Inflammatory macrophage treated with lipopolysaccharide for 4 hours (primary cell): ENCODE measurements at regions not wholly inside any gene's neighbourhood (a gene's known extent, or its start where the extent isn't known, plus 50 kb on each side); places are given as distances from the start of the nearest gene placed in this dataset.

Experiments
- DNase-seq: peaks from one replicate; pipeline ENCODE4 v3.0.0-alpha.2; 2020

- no peak for DNase-seq
Observed at GRCh38 chr5:171692107-171692506, 93.5 kb upstream of the SMIM23 start.

- no peak for DNase-seq
Observed at GRCh38 chr5:171692936-171693335, 92.7 kb upstream of the SMIM23 start.

- DNase-seq = no peak
Observed at GRCh38 chr5:171693412-171693811, 92.2 kb upstream of the SMIM23 start.

GRCh38 chr5:171695804-171696203 is 89.8 kb upstream of the SMIM23 start:
- DNase-seq = no peak

GRCh38 chr5:171697221-171698102 is 88.2 kb upstream of the SMIM23 start:
- no peak for DNase-seq

GRCh38 chr5:171700318-171700912 is 85.2 kb upstream of the SMIM23 start:
- DNase-seq = no peak

GRCh38 chr5:171701100-171701541 is 84.5 kb upstream of the SMIM23 start:
- no peak for DNase-seq

- no peak for DNase-seq
Observed at GRCh38 chr5:171702135-171702770, 83.4 kb upstream of the SMIM23 start.

DNA sequence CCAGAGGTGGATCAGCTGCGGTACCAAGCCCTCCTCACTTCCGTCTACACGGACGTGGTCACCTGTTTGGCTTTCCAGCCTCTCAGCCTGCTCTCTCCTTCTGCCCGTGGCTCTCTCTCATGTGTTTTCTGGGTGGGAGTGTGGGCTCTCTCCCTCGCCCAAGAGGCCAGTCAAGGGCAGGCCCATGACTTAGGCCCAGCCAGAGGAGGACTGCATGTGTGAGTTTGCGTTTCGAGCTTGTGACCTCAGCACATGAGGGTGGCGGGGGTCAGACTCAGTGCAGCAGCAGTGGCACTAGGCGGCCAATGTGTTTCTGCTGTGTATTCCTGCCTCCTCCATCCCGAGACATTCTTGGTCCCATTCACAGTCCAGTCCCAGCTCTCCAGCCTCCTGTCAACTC is 82.5 kb upstream of the SMIM23 start:
- no peak for DNase-seq

- no peak for DNase-seq
Observed at GRCh38 chr5:171705036-171705435, 80.6 kb upstream of the SMIM23 start.

DNA sequence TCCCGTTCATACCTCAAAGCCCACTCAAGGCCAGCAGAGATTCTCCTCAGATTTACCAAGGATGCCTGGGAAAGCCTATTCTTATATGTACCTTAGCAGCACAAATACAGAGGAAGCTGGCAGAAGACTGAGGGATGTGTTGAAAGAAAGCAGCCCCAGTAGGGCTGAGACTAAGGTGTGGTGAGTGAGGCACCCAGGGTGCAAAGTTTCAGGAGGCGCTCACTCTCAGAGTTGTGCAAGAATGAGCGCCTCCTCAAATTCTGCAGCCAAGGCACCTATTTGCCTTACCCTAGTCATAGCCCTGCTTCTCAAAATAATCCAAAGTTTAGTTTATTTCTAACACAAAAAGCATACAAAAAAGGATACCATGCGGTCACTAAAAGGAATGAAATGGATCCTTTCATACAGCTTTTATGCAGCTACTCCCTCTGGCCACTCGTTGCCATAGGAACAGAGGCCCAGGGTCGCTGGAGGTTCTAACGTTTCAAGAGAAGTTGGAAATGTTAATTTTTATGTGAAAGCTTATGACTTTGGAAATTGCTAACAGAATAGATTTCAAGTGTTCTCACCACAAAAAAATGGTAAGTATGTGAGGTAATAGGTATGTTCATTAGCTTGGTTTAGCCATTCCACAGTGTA is 79.7 kb upstream of the SMIM23 start:
- DNase-seq = no peak

GRCh38 chr5:171706736-171707441 is 78.7 kb upstream of the SMIM23 start:
- DNase-seq = no peak

DNA sequence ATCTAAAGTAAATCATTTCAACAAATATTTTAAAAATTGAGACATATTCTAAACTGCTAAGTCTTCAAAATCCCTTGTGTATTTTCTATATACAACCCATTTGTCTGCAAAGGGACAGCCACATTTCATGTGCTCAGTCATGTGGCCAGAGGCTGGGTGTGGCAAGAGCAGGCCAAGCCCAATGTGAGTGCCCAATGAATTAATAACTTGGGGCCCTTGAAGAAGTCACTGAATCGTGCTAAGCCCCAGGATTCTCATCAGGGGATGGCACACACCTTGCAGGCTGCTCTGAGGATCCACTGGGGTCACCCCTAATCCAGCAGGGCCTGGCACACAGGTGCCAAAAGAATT is 78.2 kb upstream of the SMIM23 start:
- DNase-seq = no peak

DNA sequence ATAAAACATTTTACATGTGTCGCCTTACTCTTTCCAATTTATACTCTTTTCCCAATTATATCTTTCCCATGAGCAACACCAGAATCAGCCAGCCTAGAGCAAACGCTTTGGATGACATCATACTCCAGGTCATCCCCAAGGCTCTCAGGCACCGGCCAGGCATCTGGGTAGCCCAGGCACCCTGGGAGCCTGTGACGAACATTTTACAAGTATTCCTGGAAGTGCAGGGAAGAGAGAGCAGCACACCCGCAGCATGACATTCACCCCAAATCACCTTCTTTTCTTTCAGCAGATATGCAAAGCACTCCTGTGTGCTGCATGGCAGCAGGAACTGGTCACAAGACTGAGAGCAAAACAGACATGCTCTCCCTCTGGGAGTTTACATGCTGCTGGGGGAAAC is 75.7 kb upstream of the SMIM23 start:
- DNase-seq = no peak

DNA sequence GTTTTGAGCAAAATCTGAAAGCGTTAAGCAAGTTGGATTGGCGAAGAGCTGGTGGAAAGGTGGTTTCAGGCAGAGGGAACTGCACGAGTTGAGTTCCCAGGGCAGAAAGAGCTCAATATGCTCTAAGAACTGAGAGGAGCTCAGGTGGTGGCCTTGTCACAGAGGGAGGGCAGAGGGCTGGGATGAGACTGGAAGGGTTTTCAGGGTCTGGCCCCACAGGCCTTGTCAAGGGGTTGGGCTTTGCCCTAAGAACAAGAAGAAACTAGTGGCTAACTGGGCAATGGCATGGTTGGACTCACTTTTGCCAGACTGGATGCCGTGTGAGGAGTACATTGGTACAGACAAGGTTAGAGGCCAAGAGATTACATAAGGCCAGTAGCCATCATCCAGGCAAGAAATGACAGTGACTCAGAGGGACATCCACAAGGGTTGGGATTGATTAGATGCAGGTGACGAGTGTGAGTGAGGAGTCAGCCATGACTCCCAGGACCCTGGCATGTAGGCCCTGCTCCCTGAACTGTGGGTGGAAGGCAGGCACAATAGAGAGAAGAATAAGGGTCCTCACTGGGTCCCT is 75.1 kb upstream of the SMIM23 start:
- DNase-seq = no peak

DNA sequence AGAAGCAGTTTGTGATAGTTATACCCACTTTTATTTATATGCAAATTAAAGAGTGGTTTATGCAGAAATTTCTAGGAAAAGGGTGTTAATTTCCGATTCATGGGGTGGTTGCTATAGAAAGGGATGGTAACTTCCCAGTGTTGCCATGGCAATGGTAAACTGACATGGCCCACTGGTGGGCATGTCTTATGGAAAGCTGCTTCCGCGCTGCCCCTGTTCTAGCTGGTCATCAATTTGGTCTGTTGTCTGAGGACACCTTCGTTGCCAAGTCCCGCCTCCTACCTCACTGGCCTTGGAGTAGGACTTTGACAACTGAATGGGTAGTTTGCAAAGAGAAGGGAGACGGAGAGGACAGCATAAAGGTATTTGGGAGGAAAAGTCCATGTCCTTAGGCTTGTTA is 74.0 kb upstream of the SMIM23 start:
- DNase-seq = no peak

- DNase-seq = no peak
Observed at GRCh38 chr5:171712616-171713015, 73.0 kb upstream of the SMIM23 start.

DNA sequence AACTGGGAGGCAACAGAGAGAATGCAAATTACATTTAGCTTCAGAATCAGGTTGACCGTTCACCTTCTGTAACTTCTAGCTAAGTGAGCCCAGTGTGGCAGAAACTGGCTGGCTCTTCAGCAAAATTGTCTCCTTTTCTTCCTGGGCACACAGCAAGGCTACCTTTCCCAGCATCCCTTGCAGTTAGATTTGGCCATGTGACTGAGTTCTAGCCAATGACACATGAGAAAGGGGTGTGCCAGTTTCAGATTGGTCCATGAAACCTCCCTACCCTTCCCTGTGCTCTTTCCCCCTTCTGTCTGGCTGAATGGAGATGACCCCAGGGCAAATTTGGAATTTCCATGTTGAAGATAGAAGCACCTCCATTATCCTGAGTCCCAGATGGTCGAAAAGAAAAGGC is 72.5 kb upstream of the SMIM23 start:
- no peak for DNase-seq

- no peak for DNase-seq
Observed at GRCh38 chr5:171714261-171714660, 71.4 kb upstream of the SMIM23 start.

DNA sequence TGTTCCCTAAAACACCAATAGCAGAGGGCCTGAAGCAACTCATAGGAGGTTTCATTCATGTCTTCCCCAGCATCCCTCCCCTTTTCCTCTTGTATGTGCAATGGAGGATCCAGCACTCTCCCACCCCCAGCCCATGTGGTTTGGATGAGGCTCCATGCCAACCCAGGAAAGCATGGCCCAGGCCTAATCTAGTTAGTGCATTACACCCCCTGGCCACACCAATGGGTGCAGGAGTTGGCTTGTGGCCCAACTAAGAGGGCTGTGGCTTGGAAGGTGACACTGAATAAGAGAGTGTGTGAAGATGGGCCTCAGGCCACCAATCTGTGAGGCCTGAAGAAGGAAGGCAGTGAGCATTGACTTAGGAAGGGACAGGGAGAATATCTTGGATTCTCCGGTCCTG is 70.8 kb upstream of the SMIM23 start:
- no peak for DNase-seq

- DNase-seq = no peak
Observed at GRCh38 chr5:171715551-171715950, 70.1 kb upstream of the SMIM23 start.

DNA sequence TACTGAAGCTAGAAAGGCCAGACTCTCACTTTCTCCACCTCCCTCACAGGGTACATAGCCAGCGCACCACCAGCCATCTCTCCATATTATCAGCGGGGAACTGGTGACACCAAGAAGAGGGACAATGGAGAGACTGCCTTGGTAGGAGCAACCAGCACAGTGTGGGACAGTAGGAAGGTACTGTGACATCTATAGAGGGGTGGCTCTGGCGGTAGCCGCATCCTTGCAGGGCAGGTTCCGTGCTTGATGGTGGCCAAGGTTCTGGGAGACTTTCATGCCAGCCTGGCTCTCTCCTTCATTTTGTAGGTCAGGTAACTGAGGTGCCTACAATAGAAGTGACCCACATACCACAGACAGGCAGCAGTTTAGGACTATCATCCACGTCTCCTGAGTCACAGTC is 65.5 kb upstream of the SMIM23 start:
- DNase-seq = no peak

DNA sequence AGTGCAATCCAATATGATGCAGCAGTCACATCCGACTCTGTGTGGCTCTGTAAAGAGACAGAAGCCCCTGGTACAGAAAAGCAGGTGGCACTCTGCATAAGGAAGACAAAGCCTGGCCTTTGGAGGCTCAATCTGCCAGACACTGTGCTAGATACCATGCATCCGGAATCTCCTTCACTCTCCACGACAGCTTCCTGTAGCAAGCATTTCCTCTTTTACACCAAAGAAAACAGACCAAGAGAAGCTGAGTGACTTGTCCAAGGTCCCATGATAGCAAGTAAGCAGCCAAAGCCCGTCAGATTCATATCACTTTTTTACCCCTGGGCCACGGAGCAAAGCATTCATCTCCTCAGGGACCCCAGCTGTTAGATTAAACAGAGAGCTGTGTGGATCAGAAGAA is 64.2 kb upstream of the SMIM23 start:
- peak; percentile 65 for DNase-seq
